HepG2 (cell line): ENCODE measurements at regions not wholly inside any gene's neighbourhood (a gene's known extent, or its start where the extent isn't known, plus 50 kb on each side); places are given as distances from the start of the nearest gene placed in this dataset.

Experiments used
- ATAC-seq: fragments of 200-7000 bp; cut with Tn5 transposase; 3 replicates; pipeline ENCODE4 v1.9.1; 2020; ENCODE audit warnings: mild to moderate bottlenecking, moderate library complexity
- BruUV-seq: library from RNA; stranded (reverse); fragments of 400-500 nt; replicated peaks from 2 replicates; lab custom pipeline; 2021; lab: Mats Ljungman, UMichigan
- CTCF ChIA-PET: fragments of 300-600 bp; formaldehyde crosslinking; extraction: SDS; loops from one replicate; lab custom pipeline; 2021; ENCODE audit warnings: low total read pairs, inconsistent platforms, low intra/inter-chr PET ratio; lab: Yijun Ruan, JAX
- POLR2A ChIA-PET: fragments of 350-600 bp; sonication (Branson Sonifier 250); formaldehyde crosslinking; loops from one replicate; lab custom pipeline; 2020; ENCODE audit warnings: antibody characterized with exemption, inconsistent platforms; lab: Yijun Ruan, JAX
- DNase-seq: peaks from one replicate; pipeline ENCODE4 v3.0.0-alpha.2; 2015; ENCODE audit warnings: low spot score
- FAIRE-seq: peaks from 3 replicates; lab custom pipeline; 2011; peaks lifted over from hg19 to GRCh38; lab: Jason Lieb, UNC
- H2AFZ ChIP-seq: one replicate; pipeline ENCODE4 v1.6.1; 2011; ENCODE audit warnings: low read length, inconsistent platforms
- H3K27ac ChIP-seq: fragments of 300-600 bp; 3 replicates; pipeline ENCODE4 v1.8.0; 2011; ENCODE audit warnings: mixed run types, mild to moderate bottlenecking, mixed read lengths, low read length, inconsistent platforms; ENCODE audit not compliant: insufficient read depth; ENCODE audit errors: extremely low read length
- H3K27me3 ChIP-seq, 2 experiments: fragments of 200-600 bp in 1 of 2; 2 replicates in 1 of 2; 3 replicates in 1 of 2; pipeline versions ENCODE4 v1.6.0 to v1.8.0; 2011; ENCODE audit warnings: low read length in 2 of 2, mild to moderate bottlenecking in 2 of 2, moderate library complexity in 2 of 2, inconsistent platforms in 1 of 2; ENCODE audit not compliant: insufficient read depth in 2 of 2, control insufficient read depth in 1 of 2
- H3K36me3 ChIP-seq, 2 experiments: fragments of 200-600 bp in 1 of 2; replicated peaks in 1 of 2; 2 replicates in 1 of 2; 3 replicates in 1 of 2; pipeline versions ENCODE4 v1.5.1 to v1.8.0; 2011; ENCODE audit warnings: low read length in 2 of 2, inconsistent platforms in 1 of 2; ENCODE audit not compliant: insufficient read depth in 2 of 2, control insufficient read depth in 1 of 2
- H3K4me1 ChIP-seq: 2 replicates; pipeline ENCODE4 v1.5.1; 2012; ENCODE audit warnings: low read length, inconsistent platforms; ENCODE audit not compliant: insufficient read depth
- H3K4me2 ChIP-seq: 2 replicates; pipeline ENCODE4 v1.6.0; 2011; ENCODE audit warnings: low read depth, low read length, inconsistent platforms
- H3K4me3 ChIP-seq, 3 experiments: fragments of 200-600 bp in 1 of 3; sonication (generic), shearing (Covaris generic) in 1 of 3; replicated peaks in 1 of 3; 2 replicates each; pipeline ENCODE4 v1.5.1; 2011 to 2016; ENCODE audit warnings: low read length in 3 of 3, inconsistent platforms in 2 of 3, low read depth in 2 of 3, mild to moderate bottlenecking in 2 of 3, control low read depth in 1 of 3, mixed read lengths in 1 of 3; ENCODE audit not compliant: insufficient read depth in 1 of 3
- H3K79me2 ChIP-seq: one replicate; pipeline ENCODE4 v1.6.1; 2011; ENCODE audit warnings: low read length, inconsistent platforms; ENCODE audit not compliant: insufficient read depth
- H3K9ac ChIP-seq: 2 replicates; pipeline ENCODE4 v1.6.0; 2011; ENCODE audit warnings: mild to moderate bottlenecking, low read depth, low read length, inconsistent platforms; ENCODE audit not compliant: insufficient read depth
- H3K9me3 ChIP-seq: 2 replicates; pipeline ENCODE4 v1.5.1; 2012; ENCODE audit warnings: mild to moderate bottlenecking, low read length
- H4K20me1 ChIP-seq: 2 replicates; pipeline ENCODE4 v1.6.0; 2011; ENCODE audit warnings: inconsistent platforms, mild to moderate bottlenecking, low read length, moderate library complexity; ENCODE audit not compliant: insufficient read depth
- AGO2 ChIP-seq: fragments of 200-400 bp; formaldehyde crosslinking; optimal IDR thresholded peaks from 2 replicates; pipeline ENCODE3; 2017; ENCODE audit warnings: mild to moderate bottlenecking, low read depth, low read length, moderate library complexity
- FOXA3 ChIP-seq: IDR thresholded peaks from 2 replicates; pipeline ENCODE4 v1.6.1; 2016; ENCODE audit warnings: missing genetic modification reagents, missing compliant biosample characterization
- MAFG ChIP-seq: sonication (generic); formaldehyde crosslinking; IDR thresholded peaks from 2 replicates; pipeline ENCODE4 v1.5.1; 2020; ENCODE audit warnings: mild to moderate bottlenecking, missing genetic modification reagents
- MATR3 ChIP-seq: sonication (generic); formaldehyde crosslinking; IDR thresholded peaks from 2 replicates; pipeline ENCODE4 v1.4.0; 2020; ENCODE audit warnings: missing genetic modification reagents
- ZFX ChIP-seq: sonication (generic); formaldehyde crosslinking; IDR thresholded peaks from 2 replicates; pipeline ENCODE4 v1.4.0; 2020; ENCODE audit warnings: mild to moderate bottlenecking, low read depth, missing genetic modification reagents, moderate library complexity
- ZNF562 ChIP-seq: sonication (generic); formaldehyde crosslinking; IDR thresholded peaks from 2 replicates; pipeline ENCODE4 v1.8.0; 2022; ENCODE audit warnings: missing genetic modification reagents, borderline replicate concordance
- ZNF841 ChIP-seq: sonication (generic); formaldehyde crosslinking; IDR thresholded peaks from 2 replicates; pipeline ENCODE4 v1.8.1; 2023; ENCODE audit warnings: missing genetic modification reagents, borderline replicate concordance
- ZZZ3 ChIP-seq: sonication (generic); formaldehyde crosslinking; IDR thresholded peaks from 2 replicates; pipeline ENCODE4 v1.4.0; 2020; ENCODE audit warnings: missing genetic modification reagents, mild to moderate bottlenecking, borderline replicate concordance
- WGBS: methylation state at CpG from one replicate; pipeline ENCODE4 v1.1.6; 2017; ENCODE audit warnings: low lambda C conversion rate; 5-methylcytosine and 5-hydroxymethylcytosine counted together
- in situ Hi-C: cut with HindIII; loops from 2 replicates; pipeline ENCODE4 v1.10.0; 2017; ENCODE audit warnings: low pct_unique_long_range_greater_than_20kb; ENCODE audit not compliant: extremely low pct_ligation_motif_present
- intact Hi-C: fragments of 100-400 bp; cut with micrococcal nuclease; formaldehyde crosslinking; loops from one replicate; pipeline ENCODE4 v1.10.0; 2022; ENCODE audit not compliant: unreplicated experiment
- TF ChIP-seq, protein P1 (sequence below): sonication (generic); formaldehyde crosslinking; IDR thresholded peaks from 2 replicates; pipeline ENCODE4 v1.4.0; 2020; ENCODE audit warnings: missing genetic modification reagents
- TF ChIP-seq, protein P2 (sequence below): sonication (generic); formaldehyde crosslinking; IDR thresholded peaks from 2 replicates; pipeline ENCODE4 v1.4.0; 2020; ENCODE audit warnings: missing genetic modification reagents; ENCODE audit errors: not compliant biosample characterization
- TF ChIP-seq, protein P3 (sequence below), 2 experiments: sonication (generic) in 1 of 2; formaldehyde crosslinking in 1 of 2; IDR thresholded peaks; 2 replicates each; pipeline versions ENCODE4 v1.4.0 to v1.6.1; 2018 to 2020; ENCODE audit warnings: missing genetic modification reagents in 2 of 2, borderline replicate concordance in 1 of 2, low read depth in 1 of 2, mild to moderate bottlenecking in 1 of 2, missing biosample characterization in 1 of 2
- TF ChIP-seq, protein P4 (sequence below), 2 experiments: sonication (generic) in 1 of 2; formaldehyde crosslinking in 1 of 2; IDR thresholded peaks; 2 replicates each; pipeline versions ENCODE4 v1.5.1 to v1.6.1; 2011 to 2020; ENCODE audit warnings: borderline replicate concordance in 1 of 2, low read depth in 1 of 2, low read length in 1 of 2, mild to moderate bottlenecking in 1 of 2, missing genetic modification reagents in 1 of 2, moderate library complexity in 1 of 2

DNA sequence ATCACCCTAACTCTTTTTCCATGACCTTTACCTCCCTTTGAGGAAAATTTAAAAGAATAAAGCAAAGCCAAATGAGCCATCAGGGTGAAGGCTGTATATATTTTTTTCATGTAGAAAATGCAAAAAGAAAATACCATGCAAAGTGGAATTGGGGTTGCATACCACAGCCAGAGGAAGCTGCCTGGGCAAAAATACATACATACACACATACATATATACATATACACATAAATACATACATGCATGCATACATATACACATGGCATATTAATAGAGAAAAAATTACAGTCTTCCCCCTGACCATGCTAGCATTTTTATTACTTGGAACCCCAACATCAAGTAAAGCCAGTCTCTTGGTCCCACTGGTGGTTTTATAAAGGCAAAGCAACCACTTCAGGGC is 63.7 kb upstream of the TMCO5A start:
- ATAC-seq: no peak
- no peaks in the 10 kb centered on the region for H4K20me1 ChIP-seq
- CTCF ChIA-PET: no interaction called here
- intact Hi-C loops: no loop called here
- H3K27me3 ChIP-seq: no peaks in the 10 kb centered on the region
- no peak for FAIRE-seq
- H3K27ac ChIP-seq: no peak overlapping the region
- H3K4me1 ChIP-seq: no peaks in the 10 kb centered on the region
- in situ Hi-C loops: loop anchor here (25.0 kb wide), 1 partner anchor 633 kb away; no protein-coding TSS in a partner anchor
- no peak overlapping the region for H2AFZ ChIP-seq
- no TSS peak for BruUV-seq
- no peaks in the 10 kb centered on the region for H3K79me2 ChIP-seq
- no peak for DNase-seq
- H3K36me3 ChIP-seq: no peaks in the 10 kb centered on the region
- POLR2A ChIA-PET: no interaction called here
- no peaks in the 10 kb centered on the region for H3K9me3 ChIP-seq
- TF ChIP-seq MAFG (CRISPR knock-in tag): no peak
- TF ChIP-seq, protein P1, sequence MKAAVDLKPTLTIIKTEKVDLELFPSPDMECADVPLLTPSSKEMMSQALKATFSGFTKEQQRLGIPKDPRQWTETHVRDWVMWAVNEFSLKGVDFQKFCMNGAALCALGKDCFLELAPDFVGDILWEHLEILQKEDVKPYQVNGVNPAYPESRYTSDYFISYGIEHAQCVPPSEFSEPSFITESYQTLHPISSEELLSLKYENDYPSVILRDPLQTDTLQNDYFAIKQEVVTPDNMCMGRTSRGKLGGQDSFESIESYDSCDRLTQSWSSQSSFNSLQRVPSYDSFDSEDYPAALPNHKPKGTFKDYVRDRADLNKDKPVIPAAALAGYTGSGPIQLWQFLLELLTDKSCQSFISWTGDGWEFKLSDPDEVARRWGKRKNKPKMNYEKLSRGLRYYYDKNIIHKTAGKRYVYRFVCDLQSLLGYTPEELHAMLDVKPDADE (CRISPR knock-in tag): no peak
- no peak for TF ChIP-seq ZFX (CRISPR knock-in tag)
- no peak for TF ChIP-seq ZNF562 (CRISPR knock-in tag)
- TF ChIP-seq, protein P2, sequence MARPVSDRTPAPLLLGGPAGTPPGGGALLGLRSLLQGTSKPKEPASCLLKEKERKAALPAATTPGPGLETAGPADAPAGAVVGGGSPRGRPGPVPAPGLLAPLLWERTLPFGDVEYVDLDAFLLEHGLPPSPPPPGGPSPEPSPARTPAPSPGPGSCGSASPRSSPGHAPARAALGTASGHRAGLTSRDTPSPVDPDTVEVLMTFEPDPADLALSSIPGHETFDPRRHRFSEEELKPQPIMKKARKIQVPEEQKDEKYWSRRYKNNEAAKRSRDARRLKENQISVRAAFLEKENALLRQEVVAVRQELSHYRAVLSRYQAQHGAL (CRISPR knock-in tag): no peak
- no peak for TF ChIP-seq ZZZ3 (CRISPR knock-in tag)
- no peak for TF ChIP-seq FOXA3 (CRISPR knock-in tag)
- no peak overlapping the region for H3K4me3 ChIP-seq
- no peak overlapping the region for H3K4me2 ChIP-seq
- H3K9ac ChIP-seq: no peak overlapping the region

DNA sequence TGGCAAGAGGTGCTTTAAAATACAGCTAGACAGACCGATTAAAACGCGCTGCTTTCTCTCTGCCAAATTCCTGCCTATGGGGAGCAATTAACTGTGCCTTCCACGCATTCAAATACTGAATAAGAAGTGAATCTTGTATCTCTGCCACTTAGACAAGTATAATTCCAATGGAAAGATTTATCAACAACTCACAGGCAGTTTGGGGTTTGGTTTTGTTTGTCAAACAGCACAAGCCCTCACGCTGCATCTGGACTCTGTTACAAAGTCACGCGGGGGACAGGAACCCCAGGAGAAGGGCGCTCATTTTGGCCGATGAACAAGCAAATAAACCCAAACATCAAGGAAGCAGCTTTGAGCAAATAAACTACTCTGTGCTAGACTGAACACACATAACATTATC is 61.8 kb upstream of the TMCO5A start:
- WGBS: 21% methylated on average over 9 of the region's 9 CpGs
- intact Hi-C loops: no loop called here
- Histone ChIP-seq H3K9me3 (no peaks in the 10 kb centered on the region), H3K79me2 (no peaks in the 10 kb centered on the region), H4K20me1 (no peaks in the 10 kb centered on the region), H2AFZ (no peak overlapping the region), H3K9ac (no peak overlapping the region), H3K36me3 (no peaks in the 10 kb centered on the region), H3K4me3 (no peak overlapping the region), H3K4me1 (no peaks in the 10 kb centered on the region), H3K4me2 (no peak overlapping the region), H3K27me3 (no peaks in the 10 kb centered on the region), H3K27ac (no peak overlapping the region)
- ChIA-PET POLR2A (no interaction called here), CTCF (no interaction called here)
- in situ Hi-C loops: loop anchor here (25.0 kb wide), 1 partner anchor 635 kb away; no protein-coding TSS in a partner anchor
- BruUV-seq: no TSS peak
- FAIRE-seq: no peak
- ATAC-seq: no peak
- no peak for DNase-seq
- no peak for TF ChIP-seq ZNF841 (CRISPR knock-in tag)
- TF ChIP-seq, protein P3, sequence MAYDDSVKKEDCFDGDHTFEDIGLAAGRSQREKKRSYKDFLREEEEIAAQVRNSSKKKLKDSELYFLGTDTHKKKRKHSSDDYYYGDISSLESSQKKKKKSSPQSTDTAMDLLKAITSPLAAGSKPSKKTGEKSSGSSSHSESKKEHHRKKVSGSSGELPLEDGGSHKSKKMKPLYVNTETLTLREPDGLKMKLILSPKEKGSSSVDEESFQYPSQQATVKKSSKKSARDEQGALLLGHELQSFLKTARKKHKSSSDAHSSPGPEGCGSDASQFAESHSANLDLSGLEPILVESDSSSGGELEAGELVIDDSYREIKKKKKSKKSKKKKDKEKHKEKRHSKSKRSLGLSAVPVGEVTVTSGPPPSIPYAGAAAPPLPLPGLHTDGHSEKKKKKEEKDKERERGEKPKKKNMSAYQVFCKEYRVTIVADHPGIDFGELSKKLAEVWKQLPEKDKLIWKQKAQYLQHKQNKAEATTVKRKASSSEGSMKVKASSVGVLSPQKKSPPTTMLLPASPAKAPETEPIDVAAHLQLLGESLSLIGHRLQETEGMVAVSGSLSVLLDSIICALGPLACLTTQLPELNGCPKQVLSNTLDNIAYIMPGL (CRISPR knock-in tag; IDR thresholded peaks at IDR 0.05; ENCODE audit: borderline replicate concordance in 1 of 2, low read depth in 1 of 2): no peak
- TF ChIP-seq AGO2: no peak
- no peak for TF ChIP-seq MATR3 (CRISPR knock-in tag)
- TF ChIP-seq, protein P4, sequence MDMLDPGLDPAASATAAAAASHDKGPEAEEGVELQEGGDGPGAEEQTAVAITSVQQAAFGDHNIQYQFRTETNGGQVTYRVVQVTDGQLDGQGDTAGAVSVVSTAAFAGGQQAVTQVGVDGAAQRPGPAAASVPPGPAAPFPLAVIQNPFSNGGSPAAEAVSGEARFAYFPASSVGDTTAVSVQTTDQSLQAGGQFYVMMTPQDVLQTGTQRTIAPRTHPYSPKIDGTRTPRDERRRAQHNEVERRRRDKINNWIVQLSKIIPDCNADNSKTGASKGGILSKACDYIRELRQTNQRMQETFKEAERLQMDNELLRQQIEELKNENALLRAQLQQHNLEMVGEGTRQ (IDR thresholded peaks at IDR 0.05; ENCODE audit: low read depth, low read length): no peak
- TF ChIP-seq, protein P4 (CRISPR knock-in tag; IDR thresholded peaks at IDR 0.05; ENCODE audit: borderline replicate concordance): no peak
